Prostate gland (tissue), 2 donors: ENCODE measurements at regions not wholly inside any gene's neighbourhood (a gene's known extent, or its start where the extent isn't known, plus 50 kb on each side); places are given as distances from the start of the nearest gene placed in this dataset.
"Not testable (repeated sequence)": the region's sequence is repeated elsewhere in the genome, so short reads cannot be mapped to it uniquely, and the experiment has no call there.

Experiments used
- DNase-seq: peaks from one replicate; pipeline ENCODE4 v3.0.0-alpha.2; 2019; ENCODE audit warnings: low spot score
- H3K27ac ChIP-seq, 2 donors: fragments of 200-600 bp; sonication (generic); 2 replicates each; pipeline ENCODE4 v1.5.1; 2017 to 2019
- H3K27me3 ChIP-seq: fragments of 200-600 bp; sonication (generic); replicated peaks from 2 replicates; pipeline ENCODE4 v1.5.1; 2019; ENCODE audit not compliant: insufficient read depth
- H3K36me3 ChIP-seq, 2 donors: fragments of 200-600 bp; sonication (generic); 1 replicate in 1 of 2; 2 replicates in 1 of 2; pipeline versions ENCODE4 v1.5.1 to v1.8.1; 2017 to 2019
- H3K4me1 ChIP-seq: fragments of 200-600 bp; sonication (generic); replicated peaks from 2 replicates; pipeline ENCODE4 v1.5.1; 2019
- H3K4me3 ChIP-seq, 2 donors: fragments of 200-600 bp; sonication (generic); 2 replicates each; pipeline ENCODE4 v1.5.1; 2017 to 2019
- H3K9me3 ChIP-seq: fragments of 200-600 bp; sonication (generic); 2 replicates; pipeline ENCODE4 v1.5.1; 2017
- POLR2A ChIP-seq: fragments of 450-650 bp; IDR thresholded peaks from one replicate; pipeline ENCODE4 v1.6.1; 2016; ENCODE audit warnings: antibody characterized with exemption, mild to moderate bottlenecking
- POLR2AphosphoS5 ChIP-seq: sonication (generic); formaldehyde crosslinking; IDR thresholded peaks from one replicate; pipeline ENCODE4 v1.6.1; 2017; ENCODE audit warnings: antibody characterized with exemption
- WGBS: methylation state at CpG from one replicate; pipeline ENCODE4 v1.1.5; 2018; 5-methylcytosine and 5-hydroxymethylcytosine counted together
- intact Hi-C: fragments of 100-400 bp; cut with DNase I; formaldehyde crosslinking; loops from one replicate; pipeline ENCODE4 v1.14.2; 2022
- TF ChIP-seq, protein P1 (sequence below), 4 experiments: fragments of 200-600 bp in 2 of 4; fragments of 450-650 bp in 2 of 4; sonication (generic) in 2 of 4; IDR thresholded peaks; 1 replicate in 3 of 4; 2 replicates in 1 of 4; pipeline ENCODE4 v1.5.1; 2016 to 2019; ENCODE audit warnings: antibody characterized with exemption in 4 of 4, mild to moderate bottlenecking in 2 of 4, moderate library complexity in 2 of 4

DNA sequence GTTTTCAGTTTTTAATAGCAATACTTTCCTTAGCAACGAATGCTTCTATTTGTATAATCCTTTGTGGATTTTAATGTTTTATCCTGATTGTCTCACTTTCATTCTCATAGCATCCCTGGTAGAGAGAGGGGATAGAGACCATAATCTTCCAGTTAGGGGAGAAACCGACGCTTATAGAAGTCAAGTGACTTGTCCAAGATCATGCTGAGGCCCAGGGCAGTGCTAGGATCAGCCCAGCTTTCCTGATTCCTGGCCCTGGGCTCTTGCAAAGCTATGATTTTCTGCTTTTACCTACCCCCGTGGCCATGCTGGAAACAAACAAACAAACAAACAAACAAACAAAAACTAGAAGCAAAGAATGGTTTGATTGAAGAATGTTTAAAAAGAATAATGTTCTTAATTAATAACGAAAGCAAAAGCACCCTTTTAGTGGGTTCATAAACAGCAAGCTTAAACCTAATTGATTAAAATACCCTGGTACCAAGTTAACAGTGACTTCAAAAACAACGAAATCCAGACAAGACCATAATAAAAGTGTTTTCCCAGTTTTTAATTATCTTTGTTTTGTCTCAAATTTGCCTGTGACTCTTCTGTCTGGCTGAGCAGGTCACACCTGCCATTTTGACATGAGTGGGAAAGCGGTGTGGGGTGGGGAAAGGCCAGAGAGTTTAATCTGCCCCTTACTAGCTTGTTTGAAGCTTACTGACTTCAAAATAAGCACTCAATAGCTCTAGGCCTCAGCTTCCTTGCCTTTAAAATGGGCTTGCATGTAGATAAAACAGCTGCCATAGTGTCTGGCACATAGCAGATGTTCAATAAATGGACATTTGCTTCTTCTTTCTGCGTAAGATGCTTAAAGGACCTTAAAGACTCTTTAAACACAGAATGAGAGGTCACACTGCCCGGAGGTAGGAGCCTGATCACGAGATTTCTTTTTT lies 116.6 kb upstream of the MYCN start:
- Histone ChIP-seq H3K27me3 (no peaks in the 10 kb centered on the region), H3K4me1 (no peaks in the 10 kb centered on the region), H3K4me3 (no peak overlapping the region), H3K9me3 (no peaks in the 10 kb centered on the region), H3K36me3 (no peaks in the 10 kb centered on the region), H3K27ac (no peak overlapping the region)
- TF ChIP-seq, protein P1, sequence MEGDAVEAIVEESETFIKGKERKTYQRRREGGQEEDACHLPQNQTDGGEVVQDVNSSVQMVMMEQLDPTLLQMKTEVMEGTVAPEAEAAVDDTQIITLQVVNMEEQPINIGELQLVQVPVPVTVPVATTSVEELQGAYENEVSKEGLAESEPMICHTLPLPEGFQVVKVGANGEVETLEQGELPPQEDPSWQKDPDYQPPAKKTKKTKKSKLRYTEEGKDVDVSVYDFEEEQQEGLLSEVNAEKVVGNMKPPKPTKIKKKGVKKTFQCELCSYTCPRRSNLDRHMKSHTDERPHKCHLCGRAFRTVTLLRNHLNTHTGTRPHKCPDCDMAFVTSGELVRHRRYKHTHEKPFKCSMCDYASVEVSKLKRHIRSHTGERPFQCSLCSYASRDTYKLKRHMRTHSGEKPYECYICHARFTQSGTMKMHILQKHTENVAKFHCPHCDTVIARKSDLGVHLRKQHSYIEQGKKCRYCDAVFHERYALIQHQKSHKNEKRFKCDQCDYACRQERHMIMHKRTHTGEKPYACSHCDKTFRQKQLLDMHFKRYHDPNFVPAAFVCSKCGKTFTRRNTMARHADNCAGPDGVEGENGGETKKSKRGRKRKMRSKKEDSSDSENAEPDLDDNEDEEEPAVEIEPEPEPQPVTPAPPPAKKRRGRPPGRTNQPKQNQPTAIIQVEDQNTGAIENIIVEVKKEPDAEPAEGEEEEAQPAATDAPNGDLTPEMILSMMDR (IDR thresholded peaks at IDR 0.05) = no peak
- no peak for TF ChIP-seq POLR2A
- no peak for TF ChIP-seq POLR2AphosphoS5
- DNase-seq = no peak
- intact Hi-C loops = no loop called here
- WGBS = 78% methylated on average over 10 of the region's 10 CpGs

DNA sequence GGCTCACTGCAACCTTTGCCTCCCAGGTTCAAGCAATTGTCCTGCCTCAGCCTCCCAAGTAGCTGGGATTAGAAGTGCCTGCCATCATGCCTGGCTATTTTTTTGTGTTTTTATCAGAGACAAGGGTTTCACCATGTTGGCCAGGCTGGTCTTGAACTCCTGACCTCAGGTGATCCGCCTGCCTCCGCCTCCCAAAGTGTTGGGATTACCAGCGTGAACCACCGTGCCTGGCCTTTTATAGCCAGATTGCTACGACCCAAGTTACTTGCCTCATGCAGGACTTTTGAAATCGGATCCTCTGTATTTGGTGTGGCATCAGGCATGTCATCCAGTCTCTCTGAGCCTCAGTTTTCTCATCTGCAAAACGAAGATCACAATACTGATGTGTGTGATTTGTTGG lies 115.9 kb upstream of the MYCN start:
- H3K27ac ChIP-seq, intact Hi-C loops, DNase-seq, H3K9me3 ChIP-seq, H3K27me3 ChIP-seq, H3K36me3 ChIP-seq, H3K4me1 ChIP-seq, H3K4me3 ChIP-seq: not testable (repeated sequence)
- 85% methylated on average over 7 of the region's 7 CpGs for WGBS

GRCh38 chr2:15825276-15825980 lies 114.9 kb upstream of the MYCN start:
- 65% methylated on average over 13 of the region's 13 CpGs for WGBS
- intact Hi-C loops = no loop called here
- no peaks in the 10 kb centered on the region for H3K9me3 ChIP-seq
- H3K4me1 ChIP-seq = no peaks in the 10 kb centered on the region
- H3K4me3 ChIP-seq = no peak overlapping the region
- no peaks in the 10 kb centered on the region for H3K36me3 ChIP-seq
- H3K27me3 ChIP-seq = no peaks in the 10 kb centered on the region
- TF ChIP-seq POLR2AphosphoS5 (no peak), POLR2A (no peak)
- TF ChIP-seq, protein P1 (IDR thresholded peaks at IDR 0.05) = no peak
- H3K27ac ChIP-seq = no peak overlapping the region
- DNase-seq = no peak

DNA sequence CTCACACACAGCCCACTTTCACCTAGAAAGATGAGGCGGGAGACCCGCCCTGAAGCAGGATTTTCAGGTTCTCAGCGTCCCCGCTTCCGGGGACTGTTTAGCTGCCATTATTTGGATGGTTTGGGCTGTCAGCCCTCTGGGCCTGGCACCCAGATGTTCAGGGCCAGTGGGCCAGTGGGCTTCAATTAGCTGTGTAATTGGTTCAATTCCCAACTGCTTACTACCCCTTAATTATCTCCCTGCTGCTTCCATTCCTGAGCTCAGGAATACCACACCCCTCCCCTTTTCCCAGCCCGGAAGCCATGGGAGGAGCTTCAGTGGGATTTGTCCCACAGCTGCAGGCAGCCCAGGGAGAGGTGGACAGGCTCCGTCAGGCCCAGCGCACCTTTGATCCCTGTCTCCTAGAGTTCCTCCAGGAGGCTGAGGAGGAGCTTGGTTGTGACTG lies 114.1 kb upstream of the MYCN start:
- TF ChIP-seq, protein P1 (IDR thresholded peaks at IDR 0.05) = no peak
- H3K9me3 ChIP-seq = no peaks in the 10 kb centered on the region
- no peaks in the 10 kb centered on the region for H3K4me1 ChIP-seq
- intact Hi-C loops = no loop called here
- 31% methylated on average over 8 of the region's 8 CpGs for WGBS
- no peak for DNase-seq
- no peak overlapping the region for H3K27ac ChIP-seq
- no peaks in the 10 kb centered on the region for H3K36me3 ChIP-seq
- H3K4me3 ChIP-seq = no peak overlapping the region
- H3K27me3 ChIP-seq = no peaks in the 10 kb centered on the region

- Histone ChIP-seq H3K27ac (no peak overlapping the region), H3K36me3 (no peaks in the 10 kb centered on the region), H3K4me1 (no peaks in the 10 kb centered on the region), H3K4me3 (no peak overlapping the region), H3K27me3 (no peaks in the 10 kb centered on the region), H3K9me3 (no peaks in the 10 kb centered on the region)
- DNase-seq = no peak
- intact Hi-C loops = no loop called here
- TF ChIP-seq, protein P1 (IDR thresholded peaks at IDR 0.05) = no peak
- TF ChIP-seq POLR2A (no peak), POLR2AphosphoS5 (no peak)
- 83% methylated on average over 4 of the region's 4 CpGs for WGBS
These were observed 113.3 kb upstream of the MYCN start for GRCh38 chr2:15827001-15827400.
